HG03103 (cell line): ENCODE measurements at regions not wholly inside any gene's neighbourhood (a gene's known extent, or its start where the extent isn't known, plus 50 kb on each side); places are given as distances from the start of the nearest gene placed in this dataset.
"Not testable (repeated sequence)": the region's sequence is repeated elsewhere in the genome, so short reads cannot be mapped to it uniquely, and the experiment has no call there.

Experiments
- ATAC-seq: cut with Tn5 transposase; IDR thresholded peaks from one replicate; pipeline ENCODE4 v1.9.1; 2021; ENCODE audit warnings: low read depth; ENCODE audit not compliant: unreplicated experiment

DNA sequence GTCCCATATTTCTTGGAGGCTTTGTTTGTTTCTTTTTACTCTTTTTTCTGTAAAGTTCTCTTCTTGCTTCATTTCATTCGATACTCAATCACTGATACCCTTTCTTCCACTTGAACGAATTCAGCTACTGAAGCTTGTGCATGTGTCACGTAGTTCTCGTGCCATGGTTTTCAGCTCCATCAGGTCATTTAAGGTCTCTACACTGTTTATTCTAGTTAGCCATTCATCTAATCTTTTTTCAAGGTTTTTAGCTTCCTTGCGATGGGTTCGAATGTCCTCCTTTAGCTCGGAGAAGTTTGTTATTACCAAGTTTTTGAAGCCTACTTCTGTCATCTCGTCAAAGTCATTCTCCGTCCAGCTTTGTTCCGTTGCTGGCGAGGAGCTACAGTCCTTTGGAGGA is 55.6 kb upstream of the CRYM start:
- not testable (repeated sequence) for ATAC-seq
